Activated CD4-positive, alpha-beta T cell treated with anti-CD3 and anti-CD28 coated beads, Interleukin-2, amount 50 U/mL, for 1 hour (primary cell): ENCODE measurements at regions not wholly inside any gene's neighbourhood (a gene's known extent, or its start where the extent isn't known, plus 50 kb on each side); places are given as distances from the start of the nearest gene placed in this dataset.
"Not testable (repeated sequence)": the region's sequence is repeated elsewhere in the genome, so short reads cannot be mapped to it uniquely, and the experiment has no call there.

Experiments
- DNase-seq: peaks from one replicate; pipeline ENCODE4 v3.0.0-alpha.2; 2020

DNA sequence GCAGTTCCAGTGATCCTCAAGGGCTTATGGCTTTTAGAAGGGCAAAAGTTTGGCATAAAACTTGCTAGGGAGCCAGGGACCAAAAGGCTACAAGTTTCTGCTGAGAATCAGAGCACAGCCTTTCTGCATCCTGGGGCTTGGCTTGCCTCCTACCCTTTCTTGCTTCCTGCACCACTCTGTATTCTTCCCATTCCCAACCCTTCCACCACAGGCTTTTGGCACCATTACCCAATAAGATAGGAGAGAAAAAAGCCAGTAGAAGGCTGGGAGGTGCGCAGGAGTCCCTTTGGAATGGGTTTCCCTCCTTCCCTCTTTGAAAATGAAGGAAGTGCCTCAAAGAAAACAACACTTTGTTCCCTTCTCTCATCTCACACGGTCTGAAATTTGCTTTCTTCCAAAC lies 268.6 kb downstream of the PDCD6IP start:
- no peak for DNase-seq

DNA sequence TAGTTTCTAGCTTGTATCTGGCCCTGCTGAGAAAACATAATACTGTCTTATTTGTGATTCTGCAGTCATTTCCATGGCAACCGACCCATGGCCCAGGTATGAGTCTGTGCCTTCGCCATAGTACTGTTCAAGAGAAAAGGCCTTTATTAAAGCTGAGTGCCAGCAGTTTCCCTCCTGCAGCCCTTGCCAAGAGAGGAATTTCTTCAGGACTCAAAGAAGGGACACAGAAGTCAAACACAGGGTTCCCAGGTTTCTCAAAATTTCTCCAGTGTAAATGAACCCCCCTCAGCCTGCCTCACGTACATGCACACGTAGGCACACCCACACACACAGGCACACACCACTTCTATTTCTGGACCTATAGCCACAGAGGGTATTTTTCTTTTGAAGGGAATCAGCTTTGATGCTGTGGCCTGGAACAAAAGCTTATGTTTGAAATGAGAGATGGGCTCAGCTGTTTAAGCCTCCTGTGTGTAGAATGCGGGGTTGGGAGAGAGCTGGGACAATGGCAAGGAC lies 269.2 kb downstream of the PDCD6IP start:
- no peak for DNase-seq

- no peak for DNase-seq
These were observed 270.1 kb downstream of the PDCD6IP start for GRCh38 chr3:34068505-34068904.

DNA sequence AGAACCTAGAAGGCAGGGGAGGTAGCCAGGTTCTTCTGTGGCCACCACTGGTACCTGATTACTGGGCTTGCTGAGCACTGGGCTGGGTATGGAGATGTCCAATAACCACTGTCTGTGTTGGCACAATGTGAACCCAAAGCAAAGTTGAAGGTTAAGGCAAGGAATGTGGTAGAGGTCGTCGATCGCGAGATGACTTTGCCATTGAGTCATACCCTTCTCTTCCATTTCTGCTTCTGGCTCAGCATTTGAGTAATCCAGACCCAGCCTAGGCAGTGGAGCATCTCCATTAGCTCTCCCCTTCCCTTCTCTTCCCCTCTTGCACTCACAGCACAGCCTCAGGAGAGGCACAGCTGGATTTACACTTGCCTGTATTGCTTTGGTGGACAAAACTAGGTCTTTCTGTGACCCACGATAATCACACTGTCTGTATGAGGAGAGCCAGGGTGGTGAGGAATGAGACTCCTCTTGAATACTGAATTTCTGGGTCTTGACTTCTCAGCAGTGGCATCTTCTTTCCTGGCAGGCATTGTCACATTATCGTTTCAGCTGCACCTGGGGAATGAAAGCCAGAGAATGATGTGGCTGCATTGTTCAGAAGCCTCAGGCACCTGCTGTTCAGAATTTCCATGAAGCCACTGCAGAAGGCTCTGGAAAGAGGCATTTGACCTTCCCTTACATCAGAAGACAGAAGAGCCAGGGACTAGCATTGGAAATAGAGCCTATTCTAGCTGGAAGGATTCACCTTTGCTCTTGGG lies 272.6 kb downstream of the PDCD6IP start:
- DNase-seq, result no peak

DNA sequence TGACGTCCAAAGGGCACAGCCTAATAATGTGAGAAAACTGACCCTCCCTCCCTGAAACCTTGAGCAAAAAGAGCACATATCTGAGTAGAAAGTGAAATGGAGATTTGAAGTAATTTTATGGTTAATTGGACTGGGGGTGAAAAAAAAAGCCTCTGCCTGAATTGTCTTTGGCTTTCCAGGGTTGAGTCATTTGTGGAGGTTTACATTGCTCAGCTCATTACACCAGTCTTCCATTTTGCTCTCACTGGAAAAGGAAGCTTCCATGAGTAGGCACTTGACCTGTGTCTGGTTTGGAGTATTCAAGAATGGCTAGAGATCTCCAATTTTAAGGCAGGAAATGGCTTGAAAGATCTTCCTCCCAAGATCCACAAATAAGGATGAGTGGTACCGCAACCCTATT lies 273.9 kb downstream of the PDCD6IP start:
- no peak for DNase-seq

DNA sequence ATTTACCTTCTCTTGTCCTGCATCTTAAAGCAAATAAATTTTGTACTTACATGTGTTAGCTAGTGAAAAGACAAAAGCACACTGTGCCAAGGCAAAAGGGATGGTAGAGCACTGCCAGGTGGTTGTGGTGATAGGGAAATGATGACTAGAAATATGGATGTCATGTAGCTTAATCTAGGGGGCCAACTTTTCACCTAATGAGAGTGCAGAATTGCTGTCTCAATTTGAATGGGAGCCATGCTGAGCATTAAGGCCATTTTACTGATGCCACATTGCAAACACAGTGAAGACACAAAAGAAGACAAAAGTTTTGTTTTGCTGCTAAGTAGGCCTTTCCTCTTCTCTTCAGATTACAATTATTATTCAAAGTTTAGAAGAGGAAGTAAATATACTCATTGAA lies 274.7 kb downstream of the PDCD6IP start:
- DNase-seq, result no peak

DNA sequence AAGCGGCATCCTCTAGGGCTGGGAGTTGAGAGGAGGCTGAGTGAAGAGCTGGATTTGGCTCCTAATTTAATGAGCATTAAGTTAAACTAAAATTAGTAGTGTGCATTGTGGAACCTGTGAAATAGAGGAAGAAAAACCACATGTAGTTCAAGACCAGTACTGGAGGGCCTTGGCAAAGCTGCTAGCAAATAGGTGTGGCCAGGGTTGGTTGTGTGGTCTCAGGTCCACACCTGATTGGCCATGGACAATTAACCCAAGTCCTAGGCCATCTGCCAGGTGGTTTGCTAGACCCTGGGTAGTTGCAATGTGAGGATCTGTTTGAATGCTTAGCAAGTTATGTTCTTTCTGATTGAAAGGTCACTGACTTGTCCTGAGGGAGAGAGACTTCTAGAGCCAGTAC lies 275.5 kb downstream of the PDCD6IP start:
- DNase-seq, result no peak

- no peak for DNase-seq
These were observed 277.5 kb downstream of the PDCD6IP start for GRCh38 chr3:34075975-34076374.

GRCh38 chr3:34077417-34078195 lies 279.2 kb downstream of the PDCD6IP start:
- no peak for DNase-seq

DNA sequence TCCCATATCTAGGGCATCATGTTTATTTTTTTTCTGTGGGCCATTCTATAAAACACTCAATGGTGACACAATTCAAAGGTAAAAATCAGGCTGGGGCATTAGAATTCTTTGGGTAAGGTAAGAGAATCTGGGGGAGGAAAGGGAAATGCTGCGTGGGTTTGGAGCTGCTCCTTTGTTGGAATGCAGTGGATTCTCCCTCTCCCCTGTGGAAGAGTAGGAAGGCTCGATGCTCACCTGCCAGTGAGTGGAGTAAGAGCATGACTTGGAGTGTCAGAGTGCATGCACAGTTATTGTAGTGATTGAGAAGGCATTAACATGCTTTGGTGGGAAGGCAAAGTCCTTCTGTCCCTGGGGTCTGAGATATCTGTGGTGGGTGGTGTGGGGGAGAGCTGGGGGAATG lies 280.0 kb downstream of the PDCD6IP start:
- DNase-seq, result no peak

GRCh38 chr3:34079849-34080248 lies 281.4 kb downstream of the PDCD6IP start:
- not testable (repeated sequence) for DNase-seq

DNA sequence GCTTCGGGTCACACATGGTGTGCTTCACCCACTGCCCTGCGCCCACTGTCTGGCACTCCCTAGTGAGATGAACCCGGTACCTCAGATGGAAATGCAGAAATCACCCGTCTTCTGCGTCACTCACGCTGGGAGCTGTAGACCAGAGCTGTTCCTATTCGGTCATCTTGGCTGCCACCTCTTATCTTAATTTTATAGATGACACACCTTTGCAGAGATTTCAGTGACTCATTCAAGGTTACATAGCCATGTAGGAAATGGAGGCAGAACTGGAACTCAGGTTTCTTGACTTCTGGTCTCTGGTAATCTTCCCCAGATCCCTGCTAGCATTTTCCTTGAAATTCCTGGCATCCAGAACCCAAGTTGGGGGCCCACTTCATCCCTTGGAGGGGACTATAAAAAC lies 291.9 kb downstream of the PDCD6IP start:
- DNase-seq, result not testable (repeated sequence)

DNA sequence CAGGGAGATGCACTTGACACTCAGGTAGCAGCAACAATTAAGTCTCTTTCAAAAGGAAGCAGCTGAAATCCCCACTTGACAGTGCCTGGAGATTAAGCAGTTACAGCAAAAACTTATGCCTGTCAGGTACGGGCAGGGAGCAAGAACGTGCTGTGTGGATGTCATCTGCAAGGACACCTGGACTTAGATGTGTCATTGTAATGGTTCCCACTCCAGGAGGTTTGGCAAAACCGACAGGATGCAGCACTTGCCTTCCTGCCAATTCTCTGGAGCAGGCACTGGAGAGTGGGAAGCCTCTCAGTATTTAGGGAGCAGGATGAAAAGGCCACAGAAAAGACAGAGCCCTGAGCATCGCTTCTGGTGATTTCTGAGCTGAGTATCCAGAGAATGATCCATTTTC lies 292.4 kb downstream of the PDCD6IP start:
- no peak for DNase-seq

DNA sequence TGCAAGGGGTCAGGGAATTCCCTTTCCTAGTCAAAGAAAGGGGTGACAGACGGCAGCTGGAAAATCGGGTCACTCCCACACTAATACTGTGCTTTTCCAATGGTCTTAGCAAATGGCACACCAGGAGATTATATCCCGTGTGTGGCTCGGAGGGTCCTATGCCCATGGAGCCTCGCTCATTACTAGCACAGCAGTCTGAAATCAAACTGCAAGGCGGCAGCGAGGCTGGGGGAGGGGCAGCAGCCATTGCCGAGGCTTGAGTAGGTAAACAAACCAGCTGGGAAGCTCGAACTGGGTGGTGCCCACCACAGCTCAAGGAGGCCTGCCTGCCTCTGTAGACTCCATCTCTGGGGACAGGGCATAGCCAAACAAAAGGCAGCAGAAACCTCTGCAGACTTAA lies 295.9 kb downstream of the PDCD6IP start:
- not testable (repeated sequence) for DNase-seq

- DNase-seq, result no peak
These were observed 303.9 kb downstream of the PDCD6IP start for GRCh38 chr3:34102288-34102687.

- DNase-seq, result no peak
These were observed 307.9 kb downstream of the PDCD6IP start for GRCh38 chr3:34106379-34106778.

- DNase-seq, result no peak
These were observed 308.4 kb downstream of the PDCD6IP start for GRCh38 chr3:34106879-34107278.

DNA sequence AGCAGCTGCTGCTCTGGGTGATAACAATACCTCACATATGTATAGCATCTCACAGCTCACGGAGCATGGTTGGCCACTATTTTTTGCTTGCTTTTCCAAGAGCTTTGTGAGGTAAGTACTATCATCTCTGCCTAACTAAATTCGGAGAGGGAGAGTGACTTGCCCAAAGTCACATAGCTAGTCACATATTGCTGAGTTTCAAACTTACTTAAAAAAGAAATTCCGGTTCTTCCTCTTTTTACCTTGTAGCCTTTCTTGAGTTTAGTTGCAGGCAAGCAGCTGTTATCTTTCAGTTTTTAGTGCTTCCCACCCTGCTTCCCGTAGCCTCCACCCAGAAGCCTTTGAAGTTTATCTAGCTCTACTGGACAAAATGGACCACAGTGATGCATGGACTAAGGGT lies 309.2 kb downstream of the PDCD6IP start:
- no peak for DNase-seq

DNA sequence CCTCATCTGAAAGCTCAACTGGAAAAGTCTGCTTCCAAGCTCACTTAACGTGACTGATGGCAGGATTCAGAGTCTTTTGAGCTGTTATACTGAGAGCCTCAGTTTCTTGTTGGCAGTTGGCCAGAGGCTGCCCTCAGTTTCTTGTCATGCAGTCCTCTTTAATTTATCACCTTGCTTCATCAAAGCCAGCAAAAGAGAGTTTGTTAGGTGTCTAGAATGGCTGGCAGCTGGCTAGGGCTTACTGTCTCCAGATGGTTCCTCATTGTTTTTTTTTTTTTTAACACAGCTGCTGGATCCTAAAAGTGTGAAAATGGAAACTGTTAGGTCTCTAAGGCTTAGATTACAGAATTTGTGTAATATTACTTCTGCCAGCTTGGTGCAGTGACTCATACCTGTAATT lies 310.6 kb downstream of the PDCD6IP start:
- no peak for DNase-seq

GRCh38 chr3:34109846-34110245 lies 311.4 kb downstream of the PDCD6IP start:
- DNase-seq, result no peak

GRCh38 chr3:34111361-34111760 lies 312.9 kb downstream of the PDCD6IP start:
- no peak for DNase-seq

DNA sequence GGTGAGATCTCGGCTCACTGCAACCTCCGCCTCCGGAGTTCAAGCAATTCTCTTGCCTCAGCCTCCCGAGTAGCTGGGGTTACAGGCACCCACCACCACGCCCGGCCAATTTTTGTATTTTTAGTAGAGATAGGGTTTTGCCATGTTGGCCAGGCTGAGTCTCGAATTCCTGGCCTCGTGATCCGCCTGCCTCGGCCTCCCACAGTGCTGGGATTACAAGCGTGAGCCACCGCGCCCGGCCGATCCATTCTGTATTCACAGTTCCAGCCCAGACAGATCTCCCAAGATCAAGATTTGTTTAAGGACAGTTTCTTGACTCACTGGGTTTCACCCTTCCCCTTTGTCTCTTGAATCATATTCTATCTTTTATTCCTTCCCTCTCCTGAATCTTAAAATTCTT lies 313.8 kb downstream of the PDCD6IP start:
- not testable (repeated sequence) for DNase-seq

DNA sequence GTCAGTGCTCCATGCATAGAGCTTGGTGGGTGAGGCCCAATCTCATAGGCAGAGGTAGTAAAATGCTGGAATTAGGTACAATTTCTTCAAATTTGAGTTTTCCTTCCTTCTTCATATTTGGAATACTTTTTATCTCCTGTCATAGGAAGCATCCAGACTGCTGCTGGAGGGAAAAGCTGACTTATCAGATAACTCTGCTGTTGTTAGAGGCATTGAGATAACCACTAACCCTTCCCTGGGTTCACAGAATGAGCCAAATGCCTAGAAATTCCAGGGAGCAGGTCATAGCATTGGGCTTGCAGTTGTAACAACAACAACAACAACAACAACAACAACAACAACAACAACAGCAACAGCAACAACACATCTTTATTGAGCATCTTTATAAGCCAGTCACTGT lies 332.7 kb downstream of the PDCD6IP start:
- DNase-seq, result no peak

- no peak for DNase-seq
These were observed 333.8 kb downstream of the PDCD6IP start for GRCh38 chr3:34132069-34132692.
